ENCODE measurements at regions not wholly inside any gene's neighbourhood (a gene's known extent, or its start where the extent isn't known, plus 50 kb on each side); places are given as distances from the start of the nearest gene placed in this dataset.

DNA sequence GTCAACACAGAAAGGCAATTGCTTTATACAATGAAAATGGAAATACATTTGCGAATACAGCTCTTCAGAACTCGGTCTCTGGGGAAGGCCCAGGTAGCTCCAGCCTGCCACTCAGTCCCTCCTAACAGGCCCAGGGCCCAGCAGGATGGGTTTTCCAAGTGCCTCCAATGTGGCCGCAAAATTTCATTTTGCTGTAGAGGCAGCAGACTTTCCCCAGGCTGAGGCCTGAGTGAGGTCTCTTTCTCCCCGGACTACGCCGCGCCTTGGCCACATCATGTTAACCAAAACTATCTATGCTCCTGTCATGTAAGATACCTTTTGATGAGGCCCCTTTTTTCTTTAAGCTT lies 606.0 kb upstream of the SALL1 start:
- ChIA-PET CTCF (no interaction called here), POLR2A (ENCODE audit: unreplicated experiment) (no interaction called here)
- no peak overlapping the region for H2BK120ac ChIP-seq (ENCODE audit: low read depth, low read length)
- H4K8ac ChIP-seq (ENCODE audit: low read depth in 2 of 2, low read length in 2 of 2): no peak overlapping the region
- dilution Hi-C loops (cut with HindIII; ENCODE audit: low sequenced_read_pairs, unreplicated experiment): no loop called here
- H3K27me3 ChIP-seq (ENCODE audit: control insufficient read depth, insufficient read depth, low read length): no peaks in the 10 kb centered on the region
- no peak overlapping the region for H2BK5ac ChIP-seq (ENCODE audit: low read depth, low read length, poor library complexity, severe bottlenecking)
- H3K23ac ChIP-seq (ENCODE audit: low read depth, low read length): no peak overlapping the region
- no peaks in the 10 kb centered on the region for H3K36me3 ChIP-seq (ENCODE audit: control insufficient read depth, insufficient read depth, low read length)
- H2AFZ ChIP-seq (replicated peaks; ENCODE audit: low read length, poor library complexity): no peak overlapping the region
- 100% methylated on average over 2 of the region's 7 CpGs; no CpG with 5 or more reads in 1 of the 2 experiments for whole genome bisulfite sequencing, 2 experiments (ENCODE audit: extremely low coverage in 2 of 2, insufficient read length in 1 of 2)
- in situ Hi-C loops (cut with MboI; ENCODE audit: low sequenced_read_pairs): no loop called here
- H2AK5ac ChIP-seq (ENCODE audit: low read depth, low read length): no peak overlapping the region
- H3K4me3 ChIP-seq (ENCODE audit: insufficient read depth, low read depth, low read length): no peak overlapping the region
- H3K27ac ChIP-seq (ENCODE audit: insufficient read depth, low read length): no peak overlapping the region
- H3K79me1 ChIP-seq (ENCODE audit: low read depth in 1 of 2, low read length in 2 of 2): no peaks in the 10 kb centered on the region
- H3K14ac ChIP-seq (replicated peaks; ENCODE audit: low read depth, low read length): no peak overlapping the region
- no peaks in the 10 kb centered on the region for H3K9me3 ChIP-seq (ENCODE audit: control insufficient read depth, insufficient read depth, low read length)
- TF ChIP-seq FOS (IDR thresholded peaks at IDR 0.05; ENCODE audit: low read depth, low read length) (no peak), CHD1 (IDR thresholded peaks at IDR 0.05; ENCODE audit: low read depth, low read length) (no peak), RCOR1 (IDR thresholded peaks at IDR 0.05; ENCODE audit: insufficient replicate concordance, low read length) (no peak), RAD21 (IDR thresholded peaks at IDR 0.05; ENCODE audit: low read length) (no peak), BHLHE40 (IDR thresholded peaks at IDR 0.05; ENCODE audit: low read depth, low read length) (no peak), MAFK (IDR thresholded peaks at IDR 0.05; ENCODE audit: low read depth, low read length) (no peak), MXI1 (IDR thresholded peaks at IDR 0.05; ENCODE audit: borderline replicate concordance, low read depth, low read length) (no peak), POLR2A (IDR thresholded peaks at IDR 0.05; ENCODE audit: low read depth, low read length) (no peak), MAZ (IDR thresholded peaks at IDR 0.05; ENCODE audit: borderline replicate concordance, low read depth, low read length) (no peak), SMC3 (IDR thresholded peaks at IDR 0.05; ENCODE audit: low read depth, low read length) (no peak)
- TF ChIP-seq, protein P1, sequence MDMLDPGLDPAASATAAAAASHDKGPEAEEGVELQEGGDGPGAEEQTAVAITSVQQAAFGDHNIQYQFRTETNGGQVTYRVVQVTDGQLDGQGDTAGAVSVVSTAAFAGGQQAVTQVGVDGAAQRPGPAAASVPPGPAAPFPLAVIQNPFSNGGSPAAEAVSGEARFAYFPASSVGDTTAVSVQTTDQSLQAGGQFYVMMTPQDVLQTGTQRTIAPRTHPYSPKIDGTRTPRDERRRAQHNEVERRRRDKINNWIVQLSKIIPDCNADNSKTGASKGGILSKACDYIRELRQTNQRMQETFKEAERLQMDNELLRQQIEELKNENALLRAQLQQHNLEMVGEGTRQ (IDR thresholded peaks at IDR 0.05; ENCODE audit: low read depth, low read length): no peak
- TF ChIP-seq, protein P2, sequence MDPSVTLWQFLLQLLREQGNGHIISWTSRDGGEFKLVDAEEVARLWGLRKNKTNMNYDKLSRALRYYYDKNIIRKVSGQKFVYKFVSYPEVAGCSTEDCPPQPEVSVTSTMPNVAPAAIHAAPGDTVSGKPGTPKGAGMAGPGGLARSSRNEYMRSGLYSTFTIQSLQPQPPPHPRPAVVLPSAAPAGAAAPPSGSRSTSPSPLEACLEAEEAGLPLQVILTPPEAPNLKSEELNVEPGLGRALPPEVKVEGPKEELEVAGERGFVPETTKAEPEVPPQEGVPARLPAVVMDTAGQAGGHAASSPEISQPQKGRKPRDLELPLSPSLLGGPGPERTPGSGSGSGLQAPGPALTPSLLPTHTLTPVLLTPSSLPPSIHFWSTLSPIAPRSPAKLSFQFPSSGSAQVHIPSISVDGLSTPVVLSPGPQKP (IDR thresholded peaks at IDR 0.05; ENCODE audit: borderline replicate concordance, low read depth, low read length): no peak
- TF ChIP-seq, protein P3, sequence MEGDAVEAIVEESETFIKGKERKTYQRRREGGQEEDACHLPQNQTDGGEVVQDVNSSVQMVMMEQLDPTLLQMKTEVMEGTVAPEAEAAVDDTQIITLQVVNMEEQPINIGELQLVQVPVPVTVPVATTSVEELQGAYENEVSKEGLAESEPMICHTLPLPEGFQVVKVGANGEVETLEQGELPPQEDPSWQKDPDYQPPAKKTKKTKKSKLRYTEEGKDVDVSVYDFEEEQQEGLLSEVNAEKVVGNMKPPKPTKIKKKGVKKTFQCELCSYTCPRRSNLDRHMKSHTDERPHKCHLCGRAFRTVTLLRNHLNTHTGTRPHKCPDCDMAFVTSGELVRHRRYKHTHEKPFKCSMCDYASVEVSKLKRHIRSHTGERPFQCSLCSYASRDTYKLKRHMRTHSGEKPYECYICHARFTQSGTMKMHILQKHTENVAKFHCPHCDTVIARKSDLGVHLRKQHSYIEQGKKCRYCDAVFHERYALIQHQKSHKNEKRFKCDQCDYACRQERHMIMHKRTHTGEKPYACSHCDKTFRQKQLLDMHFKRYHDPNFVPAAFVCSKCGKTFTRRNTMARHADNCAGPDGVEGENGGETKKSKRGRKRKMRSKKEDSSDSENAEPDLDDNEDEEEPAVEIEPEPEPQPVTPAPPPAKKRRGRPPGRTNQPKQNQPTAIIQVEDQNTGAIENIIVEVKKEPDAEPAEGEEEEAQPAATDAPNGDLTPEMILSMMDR (conservative IDR thresholded peaks at IDR 0.05; ENCODE audit: low read depth, low read length): no peak
- H2AK9ac ChIP-seq (replicated peaks; ENCODE audit: low read depth, low read length, poor library complexity): no peak overlapping the region
- no peaks in the 10 kb centered on the region; the same call in 1 of the 2 replicates for H3K4me1 ChIP-seq (ENCODE audit: control insufficient read depth, insufficient read depth, low read length)
- H3K56ac ChIP-seq (ENCODE audit: extremely low read depth, insufficient read depth, low read length): no peak overlapping the region
- H3K4me2 ChIP-seq (ENCODE audit: low read depth, low read length): no peak overlapping the region
- intact Hi-C loops (cut with micrococcal nuclease): no loop called here
- no peak overlapping the region for H2BK15ac ChIP-seq (ENCODE audit: low read depth, low read length)
- no peak overlapping the region for H3K18ac ChIP-seq (ENCODE audit: low read depth, low read length)
- no peak overlapping the region for H3K9ac ChIP-seq (ENCODE audit: low read depth, low read length)
- no peaks in the 10 kb centered on the region for H4K20me1 ChIP-seq (ENCODE audit: insufficient read depth, low read length)
- ATAC-seq (ENCODE audit: low read depth): no peak
- DNase-seq: no peak
- H2BK20ac ChIP-seq (ENCODE audit: low read depth, low read length): no peak overlapping the region
- H3K9me1 ChIP-seq (ENCODE audit: insufficient read depth, low read length): peaks cover 3% of the 10 kb centered on the region; the same call in 1 of the 2 replicates
- no peak overlapping the region for H4K5ac ChIP-seq (ENCODE audit: low read depth, low read length)
- no peak overlapping the region for H4K91ac ChIP-seq (ENCODE audit: insufficient read depth, low read depth, low read length)
- no peak overlapping the region for H3K4ac ChIP-seq (ENCODE audit: low read depth, low read length)
- no TSS peak for BruUV-seq (replicated peaks)

Measured in IMR-90 (cell line).